ENCODE measurements at regions not wholly inside any gene's neighbourhood (a gene's known extent, or its start where the extent isn't known, plus 50 kb on each side); places are given as distances from the start of the nearest gene placed in this dataset.
"Not testable (repeated sequence)": the region's sequence is repeated elsewhere in the genome, so short reads cannot be mapped to it uniquely, and the experiment has no call there.

DNA sequence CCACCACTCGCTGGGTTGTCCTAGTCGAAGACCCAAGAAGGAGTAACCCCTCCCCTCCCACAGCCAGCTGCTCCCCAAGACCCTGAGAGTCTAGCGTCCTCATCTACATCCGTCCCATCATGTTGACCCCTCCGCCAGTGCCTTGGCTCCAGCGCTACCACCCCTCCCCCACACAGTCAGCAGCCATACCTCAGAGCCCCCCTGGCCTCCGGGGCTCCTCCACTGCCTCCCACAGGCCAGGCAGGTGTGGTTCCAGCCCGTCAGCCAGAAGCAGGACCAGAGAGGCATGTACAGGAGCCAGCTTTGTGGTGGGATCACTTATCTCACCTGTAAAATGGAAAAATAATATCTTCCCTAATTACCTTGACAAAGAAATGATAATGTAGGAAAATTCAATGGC lies 51.5 kb upstream of the PHF21B start:
- FAIRE-seq = no peak

DNA sequence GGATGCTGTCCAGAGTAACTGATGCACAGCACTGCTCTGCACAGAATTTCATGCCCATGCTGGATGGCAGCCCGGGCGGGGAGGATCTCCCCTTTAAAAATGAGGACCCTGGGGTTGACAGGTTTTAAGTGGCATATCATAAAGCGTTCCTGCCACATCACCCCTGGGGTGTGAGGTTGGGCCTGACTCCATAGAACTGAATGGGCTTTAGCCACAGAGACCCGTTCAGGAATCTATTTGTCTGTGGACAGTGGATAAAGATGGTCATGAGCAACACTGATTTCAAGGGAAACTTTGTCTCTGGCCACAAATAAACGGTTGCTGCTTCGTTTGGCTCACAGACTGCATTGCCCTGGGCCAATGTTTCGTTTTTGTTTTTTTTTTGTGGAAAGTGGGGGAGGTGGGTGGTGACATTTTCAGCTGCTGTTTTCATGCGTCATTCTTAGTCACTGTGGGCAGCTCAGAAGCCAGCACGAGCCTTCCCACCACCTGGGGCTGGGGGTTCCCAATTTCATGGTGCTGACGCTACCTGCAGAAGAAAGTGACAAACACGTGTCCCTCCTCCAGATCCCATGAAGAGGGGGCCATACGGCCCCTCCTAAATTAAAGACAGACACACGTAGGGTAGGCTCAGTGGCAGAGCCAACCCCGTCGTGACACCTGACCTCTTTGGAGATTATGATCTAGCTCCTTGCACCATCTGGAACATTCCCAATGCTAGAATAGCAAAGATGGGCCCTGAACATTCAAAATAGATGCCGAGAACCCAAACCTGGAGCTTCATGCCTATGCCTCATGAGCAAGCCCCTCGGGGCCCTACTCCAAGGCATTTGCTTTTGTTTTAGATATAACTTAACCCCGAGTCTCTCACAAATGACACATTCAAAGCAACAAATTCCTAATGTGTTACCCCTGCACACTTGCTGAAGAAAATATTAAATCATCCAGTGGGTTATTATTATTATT lies 54.8 kb upstream of the PHF21B start:
- DNase-seq (ENCODE audit: low spot score) = peak; percentile 47

More for the DNA sequence above, 51.5 kb upstream of the PHF21B start:
- DNase-seq (ENCODE audit: low spot score) = no peak

GRCh38 chr22:45065726-45066125 lies 55.9 kb upstream of the PHF21B start:
- no peak for FAIRE-seq
- DNase-seq (ENCODE audit: low spot score) = no peak

More for the DNA sequence above, 54.8 kb upstream of the PHF21B start:
- FAIRE-seq = peak; percentile 40

GRCh38 chr22:45067731-45068130 lies 57.9 kb upstream of the PHF21B start:
- no peak for DNase-seq (ENCODE audit: low spot score)
- no peak for FAIRE-seq

DNA sequence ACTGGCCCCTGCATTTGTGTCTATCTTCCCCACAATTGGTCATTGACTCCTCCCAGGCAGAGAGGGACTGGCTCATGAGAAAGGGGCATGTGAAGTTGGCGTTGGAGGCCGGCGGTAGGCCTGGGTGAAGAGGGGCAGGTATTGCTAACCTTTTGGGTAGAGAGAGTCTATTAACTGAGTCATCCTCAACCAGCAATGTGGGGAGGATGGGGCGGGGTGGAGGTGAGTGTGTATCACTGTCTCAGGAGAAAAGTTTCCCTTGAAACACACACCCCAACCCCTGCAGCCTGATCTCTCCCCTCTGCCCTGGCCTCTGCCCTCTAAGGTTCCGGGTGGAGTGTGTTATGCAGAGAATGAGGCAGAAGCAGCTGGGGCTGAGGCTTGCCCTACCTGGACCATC lies 60.1 kb upstream of the PHF21B start:
- no peak for FAIRE-seq
- DNase-seq (ENCODE audit: low spot score) = no peak

GRCh38 chr22:45071618-45072017 lies 61.8 kb upstream of the PHF21B start:
- no peak for DNase-seq (ENCODE audit: low spot score)
- FAIRE-seq = no peak

DNA sequence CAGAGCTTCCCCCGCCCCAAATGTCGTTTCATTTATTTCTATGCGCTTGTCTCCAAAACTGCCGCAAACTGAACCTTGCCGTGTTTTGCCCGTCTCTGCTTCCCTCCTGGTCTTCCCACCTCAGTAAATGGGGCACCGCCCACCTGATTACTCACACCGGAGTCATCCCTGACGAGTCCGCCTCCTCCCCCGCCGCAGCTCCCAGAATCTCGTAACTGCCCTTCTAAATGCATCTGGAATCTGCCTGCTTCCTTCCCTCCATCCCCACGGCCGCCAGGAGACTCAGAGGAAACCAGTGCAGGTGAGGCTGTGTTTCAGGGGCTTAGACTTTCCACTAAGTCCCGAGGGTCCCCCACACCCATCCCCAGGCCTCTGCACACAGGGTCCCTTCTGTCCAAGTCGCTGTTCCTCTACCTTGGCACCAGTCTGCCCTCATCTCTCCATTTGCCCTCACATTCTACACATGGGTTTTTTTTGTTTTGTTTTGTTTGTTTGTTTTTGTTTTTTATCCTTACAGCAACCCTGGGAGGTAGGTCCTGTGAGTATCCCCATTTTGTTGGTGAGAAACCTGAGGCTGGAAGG lies 62.6 kb upstream of the PHF21B start:
- FAIRE-seq (peak; percentile 83), DNase-seq (ENCODE audit: low spot score) (peak; percentile 58)

GRCh38 chr22:45073064-45073463 lies 63.3 kb upstream of the PHF21B start:
- FAIRE-seq (no peak), DNase-seq (ENCODE audit: low spot score) (no peak)

DNA sequence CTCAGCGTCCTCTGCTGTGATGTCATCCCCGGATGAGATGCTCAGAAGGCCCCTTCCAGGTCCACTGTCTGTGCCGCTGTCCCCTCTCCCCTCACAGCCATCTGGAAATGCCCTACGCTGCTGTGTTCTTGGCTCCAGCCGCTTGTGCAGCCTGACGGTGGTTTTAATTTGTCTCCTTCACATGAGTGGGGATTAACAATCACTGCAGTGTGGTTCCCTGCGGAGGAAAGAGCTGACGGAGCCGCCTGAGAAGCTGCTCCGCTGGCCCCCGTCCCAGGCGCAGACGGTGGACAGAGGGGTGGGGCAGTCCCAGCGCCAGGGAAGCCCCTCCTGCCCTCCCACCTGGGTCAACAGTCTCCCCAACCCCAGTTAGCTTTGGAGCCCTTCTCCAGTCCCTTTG lies 67.5 kb upstream of the PHF21B start:
- DNase-seq (ENCODE audit: low spot score) (no peak), FAIRE-seq (no peak)

DNA sequence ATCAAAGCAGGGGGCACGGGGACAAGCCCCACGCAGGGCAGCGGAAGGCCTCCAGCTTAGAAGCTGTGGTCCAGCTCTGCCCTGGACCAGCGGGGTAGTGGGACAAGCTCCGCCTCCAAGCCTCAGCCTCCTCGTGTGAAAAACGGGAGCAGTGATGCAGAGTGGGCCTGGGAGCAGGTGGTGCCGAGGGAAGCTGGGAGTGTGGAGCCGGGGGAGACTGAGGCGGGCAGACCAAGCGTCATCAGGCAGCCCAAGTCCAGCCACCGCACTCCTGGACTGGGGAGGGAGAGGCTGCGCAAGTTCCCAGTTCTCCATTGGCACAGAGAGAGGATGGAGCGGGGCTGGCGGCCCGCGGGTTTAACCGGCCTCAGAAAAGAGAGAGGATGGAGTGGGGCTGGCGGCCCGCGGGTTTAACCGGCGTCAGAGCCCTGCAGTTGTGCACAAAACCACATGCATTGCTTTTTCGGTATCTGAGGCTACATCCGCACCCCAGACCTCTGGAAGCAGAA lies 68.1 kb upstream of the PHF21B start:
- no peak for FAIRE-seq

GRCh38 chr22:45082795-45083194 lies 73.0 kb upstream of the PHF21B start:
- DNase-seq (ENCODE audit: low spot score) (no peak), FAIRE-seq (no peak)

More for the DNA sequence above, 68.1 kb upstream of the PHF21B start:
- DNase-seq (ENCODE audit: low spot score) = no peak

DNA sequence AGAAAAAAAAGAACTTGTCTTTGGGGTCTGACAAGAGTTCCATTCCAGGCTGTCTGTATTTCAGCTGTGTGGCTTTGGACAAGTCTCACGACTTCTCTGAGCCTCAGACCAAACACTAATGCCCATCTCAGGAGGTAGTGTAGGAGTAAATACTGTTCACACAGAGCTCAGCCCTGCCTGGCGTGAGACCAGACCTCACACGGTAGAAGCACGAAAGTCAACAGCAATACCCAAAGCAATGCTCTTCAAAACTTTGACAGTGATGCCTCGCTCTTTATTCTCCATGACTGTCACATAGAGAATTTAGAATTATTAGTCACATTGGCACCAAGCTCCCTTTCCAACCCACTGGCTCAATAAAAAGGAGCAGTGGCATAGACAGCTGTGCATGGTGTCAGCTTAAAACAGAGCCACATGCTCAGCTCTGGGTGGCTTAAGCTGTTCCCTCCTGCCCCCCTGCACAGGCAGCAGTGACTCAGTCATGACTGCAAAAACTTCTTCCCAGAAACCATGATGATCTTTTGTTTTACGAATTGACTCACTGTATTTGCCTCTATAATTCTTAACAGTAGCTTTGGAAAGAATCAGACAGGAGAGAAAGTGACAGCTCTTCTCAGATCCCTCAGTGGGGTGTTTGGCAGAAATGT lies 74.0 kb upstream of the PHF21B start:
- FAIRE-seq = peak; percentile 72
- DNase-seq (ENCODE audit: low spot score) = peak; percentile 75

GRCh38 chr22:45084400-45084920 lies 74.7 kb upstream of the PHF21B start:
- DNase-seq (ENCODE audit: low spot score) (no peak), FAIRE-seq (no peak)

DNA sequence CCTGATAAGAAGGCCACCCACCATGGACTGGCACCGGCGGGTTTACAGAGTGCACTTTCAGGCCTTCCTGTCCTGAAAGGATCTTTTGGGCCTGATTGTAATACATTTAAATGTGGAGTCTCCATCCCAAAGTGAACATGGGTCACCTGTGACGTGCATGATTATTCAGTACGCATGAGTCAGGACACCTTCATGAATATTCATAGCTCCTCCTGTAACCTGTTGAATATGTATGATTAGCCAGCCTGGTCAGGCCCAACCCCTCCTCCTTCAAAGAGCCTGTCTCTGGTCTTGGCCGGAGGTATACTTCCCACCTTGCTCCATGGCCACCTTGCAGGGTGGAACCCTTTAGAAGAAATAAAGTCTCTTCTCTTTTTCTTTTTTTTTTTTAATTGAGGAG lies 75.9 kb upstream of the NUP50 start:
- DNase-seq (ENCODE audit: low spot score) (no peak), FAIRE-seq (no peak)

- no peak for DNase-seq (ENCODE audit: low spot score)
- FAIRE-seq = no peak
Observed at GRCh38 chr22:45088576-45088975, 75.1 kb upstream of the NUP50 start.

DNA sequence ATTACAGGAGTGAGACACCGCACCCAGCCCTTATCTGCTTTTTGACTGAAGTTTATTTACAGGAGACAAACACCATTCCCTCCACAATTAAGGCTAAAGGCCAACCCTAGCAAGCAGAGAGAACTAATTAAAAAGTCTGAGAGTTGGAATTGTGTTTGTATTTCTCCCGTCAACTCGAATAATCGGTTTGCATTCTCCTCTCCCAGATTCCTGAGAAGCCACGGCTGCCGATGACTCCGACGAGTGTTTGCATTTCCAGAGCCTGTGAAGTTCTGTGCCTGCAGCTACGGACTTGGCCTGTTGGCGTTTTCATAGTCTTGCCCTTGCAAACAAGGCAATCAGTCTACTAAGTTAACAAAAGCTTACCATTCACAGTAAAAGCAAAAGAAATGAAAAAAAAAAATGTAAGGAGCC lies 73.2 kb upstream of the NUP50 start:
- no peak for DNase-seq (ENCODE audit: low spot score)
- no peak for FAIRE-seq

DNA sequence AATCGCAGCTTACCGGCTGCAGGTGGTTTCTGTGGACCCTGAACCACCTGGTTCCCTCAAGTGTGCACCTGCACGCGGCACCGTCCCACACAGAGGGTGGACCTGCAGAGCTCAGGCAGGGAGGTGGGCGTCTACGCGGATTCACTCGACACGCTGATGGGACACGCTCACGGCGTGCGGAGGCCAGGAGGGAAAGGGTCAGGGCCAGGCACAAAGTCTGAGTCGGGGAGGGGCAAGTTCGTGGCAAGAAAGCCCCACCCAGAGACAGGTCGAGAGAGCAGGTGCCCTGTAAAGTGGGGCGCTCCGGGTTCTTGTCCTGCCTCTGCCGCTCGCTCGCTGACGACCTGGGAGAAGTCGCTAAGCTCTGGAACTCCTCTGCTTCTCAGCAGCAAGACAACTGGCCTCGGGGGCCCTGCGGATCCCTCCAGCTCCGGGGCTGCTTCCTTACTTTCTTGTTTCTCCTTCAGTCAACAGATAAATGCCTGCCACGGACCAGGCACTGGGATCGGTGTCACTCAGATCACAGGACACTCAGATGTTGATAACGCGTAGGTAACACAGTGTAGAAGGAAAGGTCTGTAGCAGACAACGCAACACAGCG lies 72.4 kb upstream of the NUP50 start:
- no peak for FAIRE-seq
- DNase-seq (ENCODE audit: low spot score) = no peak

DNA sequence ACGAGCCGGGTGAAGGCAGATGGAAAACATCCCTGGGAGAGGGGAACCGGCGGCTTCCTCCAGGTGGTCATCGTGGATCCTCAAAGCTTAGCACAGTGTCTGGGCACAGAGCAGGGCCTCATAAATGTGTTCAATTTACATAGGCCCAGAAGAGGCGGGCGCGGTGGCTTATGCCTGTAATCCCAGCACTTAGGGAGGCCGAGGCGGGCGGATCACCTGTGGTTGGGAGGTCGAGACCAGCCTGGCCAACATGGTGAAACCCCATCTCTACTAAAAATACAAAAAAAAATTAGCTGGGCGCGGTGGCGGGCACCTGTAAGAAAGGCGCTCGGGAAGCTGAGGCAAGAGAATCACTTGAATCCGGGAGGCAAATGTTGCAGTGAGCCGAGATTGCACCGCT lies 71.8 kb upstream of the NUP50 start:
- not testable (repeated sequence) for FAIRE-seq; DNase-seq (ENCODE audit: low spot score)

DNA sequence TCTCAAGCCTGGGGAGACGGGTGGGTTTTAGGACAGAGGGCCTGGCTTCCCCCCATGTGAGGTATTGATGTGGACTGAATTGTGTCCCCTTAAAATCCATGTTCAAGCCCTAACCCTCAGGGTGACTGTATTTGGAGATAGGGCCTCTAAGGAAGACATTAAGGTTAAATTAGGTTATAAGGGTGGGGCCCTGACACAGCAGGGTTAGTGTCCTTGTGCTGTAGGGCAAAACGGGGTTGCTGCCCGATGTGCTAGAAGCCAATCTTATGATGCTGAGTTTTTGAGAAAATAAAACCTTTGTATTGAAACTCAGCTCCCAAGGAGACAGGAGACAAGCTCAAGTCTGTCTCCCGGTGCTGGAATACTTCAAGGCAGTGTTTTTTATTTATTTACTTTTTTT lies 71.1 kb upstream of the NUP50 start:
- FAIRE-seq (no peak), DNase-seq (ENCODE audit: low spot score) (no peak)

DNA sequence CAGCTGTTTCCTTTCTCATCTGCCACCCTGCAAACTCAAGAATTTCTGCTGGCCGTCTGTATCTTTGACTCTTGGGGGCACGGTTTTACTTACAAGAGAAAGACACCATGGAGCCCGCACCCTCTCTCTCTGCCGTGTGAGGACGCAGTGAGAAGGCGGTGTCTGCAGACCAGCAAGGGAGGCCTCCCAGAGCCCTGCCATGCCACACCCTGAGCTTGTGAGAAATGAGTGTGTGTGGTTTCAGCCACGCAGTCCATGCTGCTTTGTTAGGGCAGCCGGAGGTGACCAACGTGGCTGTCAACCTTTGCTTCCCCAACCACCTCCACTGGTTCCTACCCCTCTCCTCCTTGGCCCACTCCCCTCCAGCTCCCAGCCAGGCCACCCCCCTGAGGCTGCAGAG lies 70.1 kb upstream of the NUP50 start:
- DNase-seq (ENCODE audit: low spot score) = no peak
- FAIRE-seq = no peak

- FAIRE-seq (no peak), DNase-seq (ENCODE audit: low spot score) (no peak)
Observed at GRCh38 chr22:45094081-45094720, 69.5 kb upstream of the NUP50 start.

All from RCC 7860 (cell line).